ENCODE measurements at regions not wholly inside any gene's neighbourhood (a gene's known extent, or its start where the extent isn't known, plus 50 kb on each side); places are given as distances from the start of the nearest gene placed in this dataset.

- WGBS (ENCODE audit: insufficient coverage): 89% methylated on average over 6 of the region's 6 CpGs
- Histone ChIP-seq H3K36me3 (ENCODE audit: control insufficient read depth in 4 of 4, insufficient read depth in 4 of 4, low read length in 3 of 4) (no peaks in the 10 kb centered on the region), H3K27me3 (replicated peaks in 2 of 5; ENCODE audit: control insufficient read depth in 4 of 5, insufficient read depth in 5 of 5, low read length in 4 of 5) (peaks cover 0 to 4% (median 0%) of the 10 kb centered on the region in 5 experiments), H3K4me3 (ENCODE audit: control insufficient read depth in 1 of 7, extremely low read depth in 1 of 7, insufficient read depth in 4 of 7, low read depth in 2 of 7, low read length in 6 of 7) (no peak overlapping the region), H3K9me3 (ENCODE audit: control extremely low read depth in 1 of 5, control insufficient read depth in 4 of 5, insufficient read depth in 2 of 5, low read depth in 1 of 5, low read length in 4 of 5) (no peaks in the 10 kb centered on the region), H3K4me1 (ENCODE audit: control extremely low read depth in 1 of 4, control insufficient read depth in 4 of 4, insufficient read depth in 4 of 4, low read length in 3 of 4) (no peaks in the 10 kb centered on the region), H3K27ac (ENCODE audit: insufficient read depth in 1 of 2, low read depth in 1 of 2, low read length in 2 of 2, poor library complexity in 1 of 2, severe bottlenecking in 2 of 2) (no peak overlapping the region)
- CTCF ChIA-PET: no interaction called here
- POLR2A ChIA-PET: no interaction called here
- no peak for DNase-seq
Observed at GRCh38 chr4:151967074-151967473, 206.3 kb upstream of the GATB start.

- H3K9me3 ChIP-seq (ENCODE audit: control extremely low read depth in 1 of 5, control insufficient read depth in 4 of 5, insufficient read depth in 2 of 5, low read depth in 1 of 5, low read length in 4 of 5): no peaks in the 10 kb centered on the region
- no peak overlapping the region for H3K4me3 ChIP-seq (ENCODE audit: control insufficient read depth in 1 of 7, extremely low read depth in 1 of 7, insufficient read depth in 4 of 7, low read depth in 2 of 7, low read length in 6 of 7)
- H3K36me3 ChIP-seq (ENCODE audit: control insufficient read depth in 4 of 4, insufficient read depth in 4 of 4, low read length in 3 of 4): no peaks in the 10 kb centered on the region
- H3K27ac ChIP-seq (ENCODE audit: insufficient read depth in 1 of 2, low read depth in 1 of 2, low read length in 2 of 2, poor library complexity in 1 of 2, severe bottlenecking in 2 of 2): no peak overlapping the region
- H3K27me3 ChIP-seq (replicated peaks in 2 of 5; ENCODE audit: control insufficient read depth in 4 of 5, insufficient read depth in 5 of 5, low read length in 4 of 5): peaks cover 0 to 7% (median 2%) of the 10 kb centered on the region in 5 experiments
- no peak for DNase-seq
- no peaks in the 10 kb centered on the region for H3K4me1 ChIP-seq (ENCODE audit: control extremely low read depth in 1 of 4, control insufficient read depth in 4 of 4, insufficient read depth in 4 of 4, low read length in 3 of 4)
- WGBS (ENCODE audit: insufficient coverage): no CpG with 5 or more reads among the region's 4 CpGs
- ChIA-PET CTCF (no interaction called here), POLR2A (no interaction called here)
Observed at GRCh38 chr4:151962138-151962823, 201.5 kb upstream of the GATB start.

GRCh38 chr4:151961456-151961855, 200.6 kb upstream of the GATB start:
- Histone ChIP-seq H3K27me3 (replicated peaks in 2 of 5; ENCODE audit: control insufficient read depth in 4 of 5, insufficient read depth in 5 of 5, low read length in 4 of 5) (peaks cover 0 to 7% (median 2%) of the 10 kb centered on the region in 5 experiments), H3K4me3 (ENCODE audit: control insufficient read depth in 1 of 7, extremely low read depth in 1 of 7, insufficient read depth in 4 of 7, low read depth in 2 of 7, low read length in 6 of 7) (no peak overlapping the region), H3K27ac (ENCODE audit: insufficient read depth in 1 of 2, low read depth in 1 of 2, low read length in 2 of 2, poor library complexity in 1 of 2, severe bottlenecking in 2 of 2) (no peak overlapping the region), H3K36me3 (ENCODE audit: control insufficient read depth in 4 of 4, insufficient read depth in 4 of 4, low read length in 3 of 4) (no peaks in the 10 kb centered on the region), H3K4me1 (ENCODE audit: control extremely low read depth in 1 of 4, control insufficient read depth in 4 of 4, insufficient read depth in 4 of 4, low read length in 3 of 4) (no peaks in the 10 kb centered on the region), H3K9me3 (ENCODE audit: control extremely low read depth in 1 of 5, control insufficient read depth in 4 of 5, insufficient read depth in 2 of 5, low read depth in 1 of 5, low read length in 4 of 5) (no peaks in the 10 kb centered on the region)
- ChIA-PET CTCF (no interaction called here), POLR2A (no interaction called here)
- DNase-seq: no peak
- WGBS (ENCODE audit: insufficient coverage): 83% methylated on average over 2 of the region's 2 CpGs

- CTCF ChIA-PET: no interaction called here
- Histone ChIP-seq H3K4me1 (ENCODE audit: control extremely low read depth in 1 of 4, control insufficient read depth in 4 of 4, insufficient read depth in 4 of 4, low read length in 3 of 4) (no peaks in the 10 kb centered on the region), H3K9me3 (ENCODE audit: control extremely low read depth in 1 of 5, control insufficient read depth in 4 of 5, insufficient read depth in 2 of 5, low read depth in 1 of 5, low read length in 4 of 5) (no peaks in the 10 kb centered on the region), H3K27ac (ENCODE audit: insufficient read depth in 1 of 2, low read depth in 1 of 2, low read length in 2 of 2, poor library complexity in 1 of 2, severe bottlenecking in 2 of 2) (no peak overlapping the region), H3K36me3 (ENCODE audit: control insufficient read depth in 4 of 4, insufficient read depth in 4 of 4, low read length in 3 of 4) (no peaks in the 10 kb centered on the region), H3K4me3 (ENCODE audit: control insufficient read depth in 1 of 7, extremely low read depth in 1 of 7, insufficient read depth in 4 of 7, low read depth in 2 of 7, low read length in 6 of 7) (no peak overlapping the region), H3K27me3 (replicated peaks in 2 of 5; ENCODE audit: control insufficient read depth in 4 of 5, insufficient read depth in 5 of 5, low read length in 4 of 5) (peaks cover 0 to 7% (median 0%) of the 10 kb centered on the region in 5 experiments)
- DNase-seq: no peak
- POLR2A ChIA-PET: no interaction called here
- 90% methylated on average over 11 of the region's 11 CpGs for WGBS (ENCODE audit: insufficient coverage)
Observed at GRCh38 chr4:151960449-151961230, 199.8 kb upstream of the GATB start.

GRCh38 chr4:151957153-151957552, 196.3 kb upstream of the GATB start:
- ChIA-PET POLR2A (no interaction called here), CTCF (no interaction called here)
- Histone ChIP-seq H3K27ac (ENCODE audit: insufficient read depth in 1 of 2, low read depth in 1 of 2, low read length in 2 of 2, poor library complexity in 1 of 2, severe bottlenecking in 2 of 2) (no peak overlapping the region), H3K4me3 (ENCODE audit: control insufficient read depth in 1 of 7, extremely low read depth in 1 of 7, insufficient read depth in 4 of 7, low read depth in 2 of 7, low read length in 6 of 7) (no peak overlapping the region), H3K27me3 (replicated peaks in 2 of 5; ENCODE audit: control insufficient read depth in 4 of 5, insufficient read depth in 5 of 5, low read length in 4 of 5) (peaks cover 0 to 5% (median 0%) of the 10 kb centered on the region in 5 experiments), H3K36me3 (ENCODE audit: control insufficient read depth in 4 of 4, insufficient read depth in 4 of 4, low read length in 3 of 4) (no peaks in the 10 kb centered on the region), H3K9me3 (ENCODE audit: control extremely low read depth in 1 of 5, control insufficient read depth in 4 of 5, insufficient read depth in 2 of 5, low read depth in 1 of 5, low read length in 4 of 5) (no peaks in the 10 kb centered on the region), H3K4me1 (ENCODE audit: control extremely low read depth in 1 of 4, control insufficient read depth in 4 of 4, insufficient read depth in 4 of 4, low read length in 3 of 4) (no peaks in the 10 kb centered on the region)
- no peak for DNase-seq
- WGBS (ENCODE audit: insufficient coverage): 49% methylated on average over 5 of the region's 5 CpGs

GRCh38 chr4:151955721-151956380, 195.0 kb upstream of the GATB start:
- WGBS (ENCODE audit: insufficient coverage): 100% methylated on average over 1 of the region's 5 CpGs
- H3K27ac ChIP-seq (ENCODE audit: insufficient read depth in 1 of 2, low read depth in 1 of 2, low read length in 2 of 2, poor library complexity in 1 of 2, severe bottlenecking in 2 of 2): no peak overlapping the region
- no peak for DNase-seq
- H3K27me3 ChIP-seq (replicated peaks in 2 of 5; ENCODE audit: control insufficient read depth in 4 of 5, insufficient read depth in 5 of 5, low read length in 4 of 5): peaks cover 0 to 3% (median 0%) of the 10 kb centered on the region in 5 experiments
- H3K9me3 ChIP-seq (ENCODE audit: control extremely low read depth in 1 of 5, control insufficient read depth in 4 of 5, insufficient read depth in 2 of 5, low read depth in 1 of 5, low read length in 4 of 5): no peaks in the 10 kb centered on the region
- POLR2A ChIA-PET: no interaction called here
- no peak overlapping the region for H3K4me3 ChIP-seq (ENCODE audit: control insufficient read depth in 1 of 7, extremely low read depth in 1 of 7, insufficient read depth in 4 of 7, low read depth in 2 of 7, low read length in 6 of 7)
- H3K36me3 ChIP-seq (ENCODE audit: control insufficient read depth in 4 of 4, insufficient read depth in 4 of 4, low read length in 3 of 4): no peaks in the 10 kb centered on the region
- CTCF ChIA-PET: no interaction called here
- H3K4me1 ChIP-seq (ENCODE audit: control extremely low read depth in 1 of 4, control insufficient read depth in 4 of 4, insufficient read depth in 4 of 4, low read length in 3 of 4): no peaks in the 10 kb centered on the region

- no peaks in the 10 kb centered on the region for H3K9me3 ChIP-seq (ENCODE audit: control extremely low read depth in 1 of 5, control insufficient read depth in 4 of 5, insufficient read depth in 2 of 5, low read depth in 1 of 5, low read length in 4 of 5)
- no peaks in the 10 kb centered on the region for H3K36me3 ChIP-seq (ENCODE audit: control insufficient read depth in 4 of 4, insufficient read depth in 4 of 4, low read length in 3 of 4)
- peaks cover 0 to 3% (median 0%) of the 10 kb centered on the region in 5 experiments for H3K27me3 ChIP-seq (replicated peaks in 2 of 5; ENCODE audit: control insufficient read depth in 4 of 5, insufficient read depth in 5 of 5, low read length in 4 of 5)
- ChIA-PET CTCF (no interaction called here), POLR2A (no interaction called here)
- 98% methylated on average over 5 of the region's 6 CpGs for WGBS (ENCODE audit: insufficient coverage)
- no peak overlapping the region for H3K27ac ChIP-seq (ENCODE audit: insufficient read depth in 1 of 2, low read depth in 1 of 2, low read length in 2 of 2, poor library complexity in 1 of 2, severe bottlenecking in 2 of 2)
- no peaks in the 10 kb centered on the region for H3K4me1 ChIP-seq (ENCODE audit: control extremely low read depth in 1 of 4, control insufficient read depth in 4 of 4, insufficient read depth in 4 of 4, low read length in 3 of 4)
- no peak for DNase-seq
- no peak overlapping the region for H3K4me3 ChIP-seq (ENCODE audit: control insufficient read depth in 1 of 7, extremely low read depth in 1 of 7, insufficient read depth in 4 of 7, low read depth in 2 of 7, low read length in 6 of 7)
Observed at GRCh38 chr4:151953795-151954372, 193.1 kb upstream of the GATB start.
